Embryonic facial prominence (tissue), 1 donor: ENCODE measurements at regions not wholly inside any gene's neighbourhood (a gene's known extent, or its start where the extent isn't known, plus 50 kb on each side); places are given as distances from the start of the nearest gene placed in this dataset.
"Not testable (repeated sequence)": the region's sequence is repeated elsewhere in the genome, so short reads cannot be mapped to it uniquely, and the experiment has no call there.

Experiments used
- DNase-seq: peaks from one replicate; pipeline ENCODE4 v3.0.0-alpha.2; 2016; ENCODE audit errors: extremely low spot score

DNA sequence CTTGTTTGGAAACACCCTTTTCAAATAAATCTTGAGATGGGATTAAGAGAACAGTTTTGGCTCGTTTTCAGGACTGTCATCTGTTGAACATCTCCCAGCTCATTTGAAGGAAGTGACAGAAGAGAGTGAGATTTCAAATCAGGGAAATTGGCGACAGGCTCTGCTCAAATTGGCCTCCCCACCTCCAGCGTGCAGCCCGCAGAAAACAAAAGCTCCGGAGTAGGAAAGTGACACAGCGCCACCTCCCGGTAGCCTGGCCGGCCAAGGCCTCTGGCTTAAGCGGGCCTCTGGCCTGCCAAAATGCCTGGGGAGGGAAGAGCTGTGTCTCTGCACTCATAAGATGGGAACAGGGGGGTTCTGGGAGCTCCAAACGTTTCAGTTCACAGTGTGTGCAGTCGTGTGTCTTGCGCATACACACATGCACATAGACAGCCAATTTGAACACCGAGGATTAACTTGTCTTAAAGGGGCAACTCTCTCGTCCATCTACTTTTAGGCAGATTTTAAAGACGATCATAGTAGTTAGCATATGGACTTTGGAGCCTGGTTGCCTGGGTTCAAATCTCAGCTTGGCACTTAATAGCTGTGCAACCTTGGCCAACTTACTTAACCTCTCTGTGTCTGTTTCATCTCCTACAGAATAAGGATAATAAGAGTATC is 132.7 kb upstream of the RCN1 start:
- no peak for DNase-seq

DNA sequence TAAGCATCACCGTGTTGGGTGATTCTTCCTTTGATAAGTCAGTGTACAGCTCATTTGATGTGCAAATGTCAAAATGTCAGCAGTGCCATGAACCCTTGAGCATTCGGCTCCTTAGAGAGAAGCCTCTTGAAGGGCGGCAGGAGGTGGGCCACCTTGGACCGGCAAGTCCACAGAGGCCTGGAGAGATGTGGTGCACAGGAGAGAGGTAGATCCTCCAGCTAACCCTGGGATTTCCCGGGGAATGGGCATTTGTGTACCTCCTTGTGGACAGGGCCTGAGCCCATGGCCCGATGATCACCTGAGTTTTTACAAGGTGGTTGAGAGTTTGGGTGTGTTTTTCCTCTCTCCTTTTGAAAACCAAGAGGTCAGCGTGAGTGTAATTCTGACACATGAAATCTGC is 133.2 kb upstream of the RCN1 start:
- DNase-seq, result no peak

DNA sequence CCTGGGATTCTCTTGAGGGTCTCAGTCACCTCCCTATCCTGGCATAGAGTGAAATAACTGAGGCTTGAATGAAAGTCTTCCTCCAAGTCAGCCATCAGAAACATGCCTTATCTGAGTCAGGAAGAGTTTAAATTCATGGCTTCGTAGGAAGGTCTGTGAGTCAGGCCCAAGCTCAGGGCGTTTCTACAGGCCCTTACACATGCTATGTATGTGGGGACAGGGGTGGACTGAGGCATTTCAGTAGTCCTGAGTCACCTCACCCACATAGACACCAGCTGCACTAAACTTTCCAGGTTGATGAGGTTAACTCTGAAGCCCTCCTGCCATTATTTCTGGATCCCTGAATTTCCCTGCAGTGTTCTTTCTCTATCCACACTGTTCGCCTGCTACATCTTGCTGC is 134.6 kb upstream of the RCN1 start:
- no peak for DNase-seq

DNA sequence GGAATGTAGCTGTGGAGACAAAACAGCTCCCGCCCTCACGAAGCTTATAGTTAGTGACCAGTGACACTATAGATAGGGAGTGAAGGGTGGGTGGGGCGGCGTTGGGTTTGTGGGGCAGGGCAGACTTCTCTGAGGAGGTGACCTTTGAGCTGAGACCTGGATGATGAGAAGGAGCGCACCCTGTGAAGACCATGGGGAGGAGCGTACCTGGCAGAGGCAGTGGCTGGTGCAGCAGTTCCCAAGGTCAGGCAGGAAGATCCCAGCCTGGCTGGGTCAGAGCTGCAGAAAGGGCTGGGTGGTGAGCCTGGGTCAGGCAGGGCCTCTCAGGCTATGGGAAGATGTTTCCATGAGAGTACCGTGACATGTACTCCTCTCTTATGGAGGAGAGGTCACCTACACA is 135.0 kb upstream of the RCN1 start:
- no peak for DNase-seq

DNA sequence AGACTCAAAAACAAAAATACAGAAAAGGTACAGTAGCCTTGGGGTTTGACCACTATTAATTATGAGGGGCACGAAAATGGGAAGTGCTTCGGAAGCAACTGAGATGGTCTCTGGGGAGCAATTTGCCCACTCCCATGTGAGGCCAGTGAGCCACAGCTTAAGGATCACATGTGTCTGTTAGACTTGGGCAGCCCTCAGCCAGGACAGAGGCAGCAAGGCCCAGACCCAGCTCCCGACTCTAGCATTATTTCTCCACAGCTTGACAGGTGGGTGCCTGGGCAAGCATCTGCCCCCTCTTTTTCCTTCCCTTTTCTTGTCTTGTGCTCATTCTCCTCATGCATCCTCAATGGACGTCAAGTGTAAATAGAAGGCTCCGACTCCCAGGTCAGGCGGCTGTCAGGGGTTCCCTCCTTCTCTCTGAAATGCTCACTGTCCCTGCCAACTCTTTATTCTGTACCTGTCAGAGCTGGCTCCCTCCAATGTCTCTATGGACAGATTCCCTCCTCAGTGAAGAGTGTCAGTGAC is 137.0 kb upstream of the RCN1 start:
- no peak for DNase-seq

DNA sequence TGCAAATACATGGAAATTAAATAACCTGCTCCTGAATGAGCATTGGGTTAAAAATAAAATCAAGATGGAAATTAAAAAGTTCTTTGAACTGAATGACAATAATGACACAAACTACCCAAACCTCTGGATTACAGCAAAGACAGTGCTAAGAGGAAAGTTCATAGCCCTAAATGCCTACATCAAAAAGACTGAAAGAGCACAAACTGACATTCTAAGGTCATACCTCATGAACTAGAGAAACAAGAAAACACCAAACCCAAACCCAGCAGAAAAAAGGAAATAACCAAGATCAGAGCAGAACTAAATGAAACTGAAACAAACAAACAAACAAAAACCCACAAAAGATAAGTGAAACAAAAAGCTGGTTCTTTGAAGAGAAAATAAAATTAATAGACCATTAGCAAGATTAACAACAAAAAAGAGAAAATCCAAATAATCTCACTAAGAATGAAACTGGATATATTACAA is 138.6 kb upstream of the PAX6 start:
- not testable (repeated sequence) for DNase-seq

DNA sequence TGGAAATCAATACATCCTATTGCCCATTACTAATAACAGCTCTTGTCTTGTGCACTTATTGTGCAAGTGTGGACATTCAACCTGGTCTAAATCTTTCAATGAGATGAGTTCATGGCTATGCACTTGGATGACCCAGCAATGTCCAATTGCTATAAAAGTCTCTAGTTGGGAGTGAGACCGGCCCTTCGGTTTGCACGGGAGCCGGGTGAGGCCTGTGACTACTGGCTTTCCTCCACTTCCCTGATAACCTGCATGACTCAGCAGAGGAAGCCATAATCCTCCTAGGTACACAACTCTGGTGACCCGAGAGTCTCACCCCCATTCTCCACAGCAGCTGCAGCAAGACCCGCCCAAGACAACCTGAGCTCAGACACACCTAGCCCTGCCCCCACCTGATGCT is 135.9 kb upstream of the PAX6 start:
- no peak for DNase-seq

DNA sequence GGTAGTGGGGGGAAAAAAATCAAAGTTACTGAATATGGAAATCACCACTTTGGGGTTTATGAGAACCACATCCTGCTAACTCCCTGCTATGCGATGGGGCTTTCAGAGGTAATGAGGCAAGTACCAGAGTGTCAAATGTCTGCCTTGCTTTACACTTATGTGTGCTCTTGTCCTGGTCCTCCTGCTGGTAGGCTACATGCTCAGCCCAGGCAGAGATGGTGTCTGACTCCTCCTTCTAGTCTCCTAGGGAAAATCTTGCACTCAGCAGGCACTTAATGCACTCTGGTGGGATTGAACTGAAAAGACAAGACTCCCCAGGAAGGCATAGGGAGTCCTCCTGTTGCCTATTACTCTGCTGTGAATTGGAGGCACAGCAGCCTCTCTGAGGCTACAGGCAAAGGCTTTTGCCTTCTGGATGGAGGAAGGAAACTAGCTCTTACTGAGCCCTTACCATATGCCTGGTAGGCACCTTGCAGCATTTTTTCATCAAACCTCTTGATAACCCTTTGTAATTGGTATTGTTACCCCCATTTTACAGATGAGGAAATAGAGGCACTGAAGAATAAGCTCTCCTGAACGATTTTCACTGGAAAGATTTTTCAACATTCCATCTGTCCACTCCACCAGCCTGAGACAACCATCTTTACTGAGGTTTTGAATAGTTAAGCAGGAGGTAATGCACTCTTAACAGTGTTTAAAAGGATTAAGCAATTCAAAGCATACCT is 132.1 kb upstream of the PAX6 start:
- no peak for DNase-seq

DNA sequence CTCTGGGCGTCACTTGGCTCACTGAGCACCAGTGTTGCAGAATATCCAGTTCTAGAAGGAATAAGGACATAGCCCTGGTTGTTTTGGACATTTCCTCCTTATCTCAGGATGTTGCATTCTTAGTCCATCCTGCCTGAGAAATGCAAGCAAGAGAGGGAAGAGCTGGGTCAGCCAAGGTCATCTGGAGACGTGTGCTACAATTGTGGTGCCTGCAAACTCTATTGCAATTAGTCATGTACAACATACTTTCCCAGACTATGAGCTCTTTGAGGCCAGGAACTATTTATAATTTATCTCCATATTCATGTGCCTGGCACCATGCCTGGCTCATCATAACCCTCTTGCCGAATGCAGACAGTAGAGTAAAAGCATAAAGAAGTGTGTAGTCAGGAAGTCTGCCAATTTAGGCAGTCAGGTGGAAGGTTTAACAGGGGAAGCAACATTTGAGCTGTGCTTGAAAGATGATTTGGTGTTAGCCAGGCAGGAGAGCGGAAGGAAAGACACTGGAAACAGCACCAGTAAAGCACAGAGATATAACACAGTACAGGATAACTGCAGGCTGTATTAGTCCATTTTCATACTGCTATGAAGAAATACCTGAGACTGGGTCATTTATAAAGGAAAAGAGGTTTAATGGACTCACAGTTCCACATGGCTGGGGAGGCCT is 129.4 kb upstream of the PAX6 start:
- no peak for DNase-seq

DNA sequence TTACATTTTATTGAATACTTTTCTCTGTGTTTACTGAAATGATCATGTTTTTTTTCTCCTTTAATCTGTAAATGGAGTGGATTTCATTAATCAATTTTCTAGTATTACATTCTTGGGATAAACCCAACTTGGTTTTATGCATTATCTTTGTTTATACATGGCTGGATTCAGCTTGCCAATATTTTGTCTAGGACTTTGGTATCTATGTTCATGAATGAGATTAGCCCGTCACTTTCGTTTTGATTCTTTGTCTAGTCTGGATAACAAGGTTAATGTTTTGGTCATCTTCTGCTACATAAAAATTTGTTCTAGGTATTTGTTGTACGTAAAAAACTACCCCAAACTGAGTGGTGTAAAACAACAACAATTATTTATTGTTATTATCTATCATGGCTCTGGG is 127.9 kb upstream of the PAX6 start:
- DNase-seq, result no peak

DNA sequence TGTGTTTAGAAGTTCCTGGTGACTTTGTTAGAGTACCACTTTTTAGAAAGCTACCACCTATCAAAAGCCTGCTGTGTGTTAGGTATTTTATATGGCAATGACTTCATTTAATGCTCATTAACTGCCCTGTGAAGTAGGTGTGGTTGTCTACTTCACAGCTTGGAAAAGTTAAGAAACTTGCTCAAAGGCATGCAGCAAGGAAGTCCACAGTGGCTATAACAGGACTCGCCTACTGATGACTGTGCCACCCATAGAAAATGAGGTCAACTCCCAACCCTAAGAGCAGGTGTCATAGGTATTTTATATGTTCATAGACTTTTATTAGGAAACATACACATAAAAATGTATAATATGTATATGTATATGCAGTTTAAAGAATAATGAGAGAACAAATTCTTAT is 125.2 kb upstream of the PAX6 start:
- DNase-seq, result no peak

DNA sequence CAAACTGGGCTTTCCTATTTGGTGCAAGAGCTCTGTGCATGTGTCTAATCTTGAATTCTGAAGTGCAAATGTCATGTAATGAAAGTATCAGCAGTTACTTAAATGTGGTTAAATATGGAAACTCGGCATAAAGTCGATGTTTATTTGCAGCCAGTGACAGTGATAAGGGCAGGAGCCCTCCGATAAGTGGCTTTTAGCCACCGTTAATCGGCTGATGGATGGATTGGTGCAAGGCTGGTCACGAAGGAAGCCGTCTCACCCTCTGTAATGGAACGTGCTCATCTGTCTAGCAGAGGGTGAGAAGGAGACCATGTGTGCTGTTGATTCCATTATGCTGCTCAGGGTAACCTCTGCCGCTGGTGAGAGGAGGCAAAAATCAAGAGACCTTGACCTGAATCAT is 121.8 kb upstream of the PAX6 start:
- DNase-seq, result no peak

DNA sequence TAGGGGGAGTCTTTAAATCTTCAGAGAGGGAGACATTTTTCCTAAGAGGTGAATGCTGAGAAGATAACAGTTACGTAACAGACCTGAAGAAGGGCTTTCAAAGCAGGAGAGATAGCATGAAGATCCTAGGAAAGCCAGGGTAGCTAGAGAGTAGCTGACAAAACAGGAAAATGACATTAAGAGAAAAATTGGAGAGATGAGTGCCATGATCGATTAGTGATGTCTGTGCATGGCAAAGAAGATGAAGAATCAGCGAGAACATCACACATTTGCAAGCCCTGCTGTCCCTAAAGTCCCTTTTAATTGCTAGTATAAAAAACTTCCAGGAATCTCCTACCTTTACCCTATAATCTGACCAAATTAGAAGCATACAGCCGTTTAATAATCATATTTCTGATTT is 116.9 kb upstream of the PAX6 start:
- DNase-seq, result no peak

DNA sequence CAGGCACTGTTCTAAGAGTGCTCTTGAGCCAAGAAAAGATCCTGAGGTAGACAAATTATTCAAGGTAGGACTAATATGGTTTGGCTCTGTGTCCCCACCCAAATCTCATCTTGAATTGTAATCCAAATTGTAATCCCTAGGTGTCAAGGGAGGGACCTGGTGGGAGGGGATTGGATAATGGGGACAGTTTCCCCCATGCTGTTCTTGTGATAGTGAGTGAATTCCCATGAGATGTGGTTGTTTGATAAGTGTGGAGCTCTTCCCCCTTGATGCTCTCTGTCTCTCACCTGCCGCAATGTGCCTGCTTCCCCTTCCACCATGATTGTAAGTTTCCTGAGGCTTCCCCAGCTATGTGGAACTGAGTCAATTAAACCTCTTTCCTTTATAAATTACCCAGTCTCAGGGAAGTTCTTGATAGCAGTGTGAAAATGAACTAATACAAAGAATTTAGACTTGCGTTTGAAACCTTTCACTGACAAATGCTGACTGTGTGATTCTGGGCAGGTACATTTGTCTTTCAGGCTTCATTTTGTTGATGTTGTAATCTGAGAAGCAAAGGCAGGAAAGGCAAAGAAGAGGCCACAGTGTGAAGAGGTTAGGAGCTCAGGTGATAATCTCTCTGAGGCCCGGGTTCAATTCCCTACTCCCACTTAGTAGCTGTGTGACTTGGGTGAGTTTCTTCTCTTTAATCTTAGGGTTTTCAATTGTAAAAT is 115.8 kb upstream of the PAX6 start:
- no peak for DNase-seq

DNA sequence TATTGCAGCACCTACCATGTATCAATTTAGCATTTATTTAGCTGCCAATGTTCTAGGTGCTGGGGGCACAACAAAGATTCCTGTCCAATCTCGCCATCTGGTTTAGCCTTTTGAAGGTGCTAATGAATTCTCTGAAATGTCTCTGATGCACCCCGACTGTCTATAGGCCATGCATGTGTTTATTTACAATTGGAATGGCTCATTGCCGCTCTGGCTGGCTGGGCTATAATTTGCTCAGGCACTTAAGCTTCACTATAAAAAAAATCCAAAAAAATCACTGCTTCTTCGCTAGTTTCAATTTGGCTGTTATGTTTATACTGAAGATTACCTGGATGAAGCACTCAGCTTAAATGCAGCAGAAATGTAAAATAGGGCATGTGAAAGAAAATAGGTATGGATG is 115.0 kb upstream of the PAX6 start:
- no peak for DNase-seq

DNA sequence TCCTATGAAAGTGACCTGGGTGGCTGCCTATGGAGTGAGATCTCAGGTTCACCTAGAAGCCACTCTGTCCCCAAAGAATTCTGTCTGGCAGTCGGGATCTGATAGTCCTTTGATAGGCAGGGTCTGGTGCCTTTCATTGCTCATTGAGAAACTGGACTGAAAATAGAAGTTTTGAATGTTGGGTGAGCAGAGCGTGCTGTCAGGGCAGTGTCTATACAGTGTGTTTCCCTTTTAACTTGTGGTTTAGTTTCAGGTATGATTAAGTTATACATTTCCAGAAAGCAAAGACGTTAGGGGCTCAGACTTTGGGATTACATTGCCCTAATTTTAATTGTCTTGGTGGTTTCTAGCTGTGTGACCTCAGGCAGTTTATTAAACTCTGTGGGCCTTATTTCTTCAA is 111.3 kb upstream of the PAX6 start:
- DNase-seq, result no peak

DNA sequence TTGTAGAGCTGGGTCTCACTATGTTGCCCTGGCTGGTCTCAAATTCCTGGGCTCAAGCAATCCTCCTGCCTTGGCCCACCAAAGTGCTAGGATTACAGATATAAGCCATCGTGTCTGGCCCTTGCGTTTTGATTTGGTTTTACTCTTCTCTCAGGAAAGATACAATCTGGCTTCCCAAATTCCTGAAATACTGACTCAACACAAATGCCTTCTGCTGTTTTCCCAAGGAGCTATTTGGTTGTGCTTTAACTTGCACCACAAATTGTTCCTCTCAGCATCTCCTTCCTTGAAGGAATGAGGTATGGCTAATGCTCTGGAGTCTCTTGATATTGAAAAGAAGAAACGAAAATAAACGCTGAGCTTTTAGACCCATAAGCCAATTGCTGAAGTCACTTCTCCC is 110.0 kb upstream of the PAX6 start:
- no peak for DNase-seq

DNA sequence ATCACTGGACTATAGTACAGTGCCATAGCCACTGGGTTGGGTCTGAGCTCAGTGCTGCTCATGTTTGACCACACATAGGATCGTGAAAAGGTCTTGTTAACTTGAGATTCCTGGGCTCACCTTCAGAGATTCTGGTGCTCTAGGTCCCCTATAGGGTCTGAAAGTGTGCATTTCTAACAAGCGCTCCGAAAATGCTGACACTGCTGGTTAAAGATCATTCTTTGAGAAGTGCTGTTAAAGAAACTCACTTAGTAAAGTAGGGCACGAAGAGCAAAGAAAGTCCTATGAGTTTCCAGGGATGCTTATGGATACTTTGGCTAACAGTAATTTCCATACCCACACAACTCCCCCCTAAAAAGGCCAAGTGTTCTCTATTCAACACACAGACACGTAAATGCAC is 108.1 kb upstream of the PAX6 start:
- no peak for DNase-seq

DNA sequence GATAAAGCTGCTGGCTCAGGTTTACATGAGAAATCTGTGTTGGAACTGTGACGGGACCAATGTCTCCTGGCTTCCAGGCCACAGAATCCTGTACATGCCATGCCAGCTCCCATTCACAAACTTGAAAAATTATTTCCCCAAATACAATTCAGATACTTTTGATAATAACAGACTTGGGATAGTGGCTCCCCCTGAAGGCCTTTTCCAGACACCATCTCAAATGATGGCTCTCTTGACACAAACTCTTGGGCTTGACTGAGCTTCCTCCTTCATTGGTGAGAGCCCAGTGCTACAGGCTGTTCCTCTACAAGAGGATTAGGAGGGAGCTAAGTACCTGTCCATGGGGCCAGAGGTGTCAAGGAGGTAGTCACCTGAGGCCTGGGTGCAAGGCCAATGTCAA is 104.7 kb upstream of the PAX6 start:
- DNase-seq, result no peak

DNA sequence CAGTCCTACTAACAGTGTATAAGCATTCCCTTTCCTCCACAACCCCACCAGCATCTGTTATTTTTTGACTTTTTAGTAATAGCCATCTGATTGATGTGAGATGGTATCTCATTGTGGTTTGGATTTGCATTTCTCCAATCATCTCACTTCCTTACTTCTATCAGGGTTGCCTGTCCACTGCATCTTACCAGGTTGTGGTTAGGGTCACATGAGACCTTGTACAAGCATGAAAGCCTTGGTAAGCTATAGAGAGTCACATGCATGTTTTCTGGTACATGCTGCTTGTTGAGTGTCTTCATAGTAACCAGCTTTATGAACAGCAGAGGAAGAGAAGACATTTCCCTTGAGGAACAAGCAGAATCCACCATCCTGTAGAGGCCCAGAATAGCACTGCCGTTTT is 102.9 kb upstream of the PAX6 start:
- DNase-seq, result no peak

DNA sequence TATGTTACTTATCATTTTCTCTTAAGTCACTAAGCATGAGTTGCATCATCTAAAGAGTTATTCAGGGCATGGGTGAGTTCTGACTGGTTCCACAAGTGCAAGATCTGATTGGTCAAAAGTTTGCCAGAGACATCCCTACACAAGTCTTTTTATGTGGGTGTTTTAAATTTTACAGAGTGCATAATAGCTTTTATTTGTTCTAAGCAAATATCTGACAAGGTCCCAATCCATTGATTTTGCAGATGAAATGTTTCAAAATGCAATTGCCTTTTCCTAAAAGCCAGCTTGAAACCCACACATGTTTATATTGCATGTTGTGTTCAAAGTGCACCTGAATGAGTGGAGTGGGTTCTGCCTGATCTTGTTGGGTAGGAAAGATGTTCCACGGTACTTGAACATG is 101.7 kb upstream of the PAX6 start:
- DNase-seq, result no peak

DNA sequence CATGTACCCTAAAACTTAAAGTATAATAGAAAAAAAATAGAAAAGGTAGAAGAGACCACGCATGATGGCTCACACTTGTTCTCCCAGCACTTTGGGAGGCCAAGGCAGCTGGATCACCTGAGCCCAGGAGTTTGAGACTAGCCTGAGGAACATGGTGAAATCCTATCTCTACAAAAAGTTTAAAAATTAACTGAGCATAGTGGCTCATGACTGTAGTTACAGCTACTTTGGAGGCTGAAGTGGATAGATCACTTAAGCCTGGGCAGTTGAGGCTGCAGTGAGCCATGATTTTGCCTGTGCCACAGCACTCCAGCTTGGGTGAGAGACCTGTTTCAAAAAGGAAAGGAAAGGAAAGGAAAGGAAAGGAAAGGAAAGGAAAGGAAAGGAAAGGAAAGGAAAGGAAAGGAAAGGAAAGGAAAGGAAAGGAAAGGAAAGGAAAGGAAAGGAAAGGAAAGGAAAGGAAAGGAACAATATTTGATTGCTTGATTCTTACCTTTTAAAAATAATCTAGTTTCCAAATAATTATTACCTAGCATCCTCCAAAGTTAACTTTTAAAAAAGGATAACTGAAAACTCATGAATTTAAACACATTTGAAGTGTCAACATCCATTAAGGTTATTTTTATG is 99.9 kb upstream of the PAX6 start:
- no peak for DNase-seq
